ENCODE measurements at regions not wholly inside any gene's neighbourhood (a gene's known extent, or its start where the extent isn't known, plus 50 kb on each side); places are given as distances from the start of the nearest gene placed in this dataset.

- H3K4me3 ChIP-seq (replicated peaks; ENCODE audit: low read depth, low read length) = no peak overlapping the region
- DNase-seq (ENCODE audit: low read depth) = no peak
- no peak for TF ChIP-seq CTCF (IDR thresholded peaks at IDR 0.05; ENCODE audit: low read length, missing control alignments)
Observed at GRCh38 chr4:175961604-175962003, 104.0 kb upstream of the WDR17 start.

- H3K4me3 ChIP-seq (replicated peaks; ENCODE audit: low read depth, low read length) = no peak overlapping the region
- no peak for TF ChIP-seq CTCF (IDR thresholded peaks at IDR 0.05; ENCODE audit: low read length, missing control alignments)
- DNase-seq (ENCODE audit: low read depth) = no peak
Observed at GRCh38 chr4:175970072-175970471, 95.6 kb upstream of the WDR17 start.

- DNase-seq (ENCODE audit: low read depth) = no peak
- H3K4me3 ChIP-seq (replicated peaks; ENCODE audit: low read depth, low read length) = no peak overlapping the region
- no peak for TF ChIP-seq CTCF (IDR thresholded peaks at IDR 0.05; ENCODE audit: low read length, missing control alignments)
Observed at GRCh38 chr4:175970724-175971123, 94.9 kb upstream of the WDR17 start.

- TF ChIP-seq CTCF (IDR thresholded peaks at IDR 0.05; ENCODE audit: low read length, missing control alignments) = no peak
- DNase-seq (ENCODE audit: low read depth) = no peak
- H3K4me3 ChIP-seq (replicated peaks; ENCODE audit: low read depth, low read length) = no peak overlapping the region
Observed at GRCh38 chr4:175971388-175972179, 94.1 kb upstream of the WDR17 start.

GRCh38 chr4:175973027-175973923, 92.4 kb upstream of the WDR17 start:
- DNase-seq (ENCODE audit: low read depth) = no peak
- H3K4me3 ChIP-seq (replicated peaks; ENCODE audit: low read depth, low read length) = no peak overlapping the region
- TF ChIP-seq CTCF (IDR thresholded peaks at IDR 0.05; ENCODE audit: low read length, missing control alignments) = no peak

GRCh38 chr4:175983636-175984035, 82.0 kb upstream of the WDR17 start:
- DNase-seq (ENCODE audit: low read depth) = no peak
- no peak overlapping the region for H3K4me3 ChIP-seq (replicated peaks; ENCODE audit: low read depth, low read length)
- TF ChIP-seq CTCF (IDR thresholded peaks at IDR 0.05; ENCODE audit: low read length, missing control alignments) = no peak
